GM23338 (cell line): ENCODE measurements at regions not wholly inside any gene's neighbourhood (a gene's known extent, or its start where the extent isn't known, plus 50 kb on each side); places are given as distances from the start of the nearest gene placed in this dataset.
"Not testable (repeated sequence)": the region's sequence is repeated elsewhere in the genome, so short reads cannot be mapped to it uniquely, and the experiment has no call there.

Source experiments
- ATAC-seq: fragments of 200-7000 bp; cut with Tn5 transposase; 3 replicates; pipeline ENCODE4 v1.9.1; 2020
- DNase-seq: peaks from one replicate; pipeline ENCODE4 v3.0.0-alpha.2; 2015; ENCODE audit warnings: low spot score
- H2AFZ ChIP-seq: fragments of 200-600 bp; sonication (generic); 2 replicates; pipeline ENCODE4 v1.8.0; 2016; ENCODE audit warnings: antibody characterized with exemption, mild to moderate bottlenecking, moderate library complexity
- H3F3A ChIP-seq: fragments of 200-600 bp; sonication (generic); replicated peaks from 2 replicates; pipeline ENCODE4 v1.8.0; 2017; ENCODE audit warnings: antibody characterized with exemption, mixed run types, low read depth
- H3K27ac ChIP-seq: fragments of 200-600 bp; sonication (generic); 2 replicates; pipeline ENCODE4 v1.6.1; 2016; ENCODE audit warnings: low read depth
- H3K27me3 ChIP-seq: fragments of 200-600 bp; sonication (generic); 2 replicates; pipeline ENCODE4 v1.8.0; 2016; ENCODE audit warnings: mild to moderate bottlenecking, mixed run types, moderate library complexity; ENCODE audit not compliant: insufficient read depth
- H3K36me3 ChIP-seq: fragments of 200-600 bp; sonication (generic); 2 replicates; pipeline ENCODE4 v1.8.0; 2016; ENCODE audit warnings: mild to moderate bottlenecking; ENCODE audit not compliant: insufficient read depth
- H3K4me1 ChIP-seq: fragments of 200-600 bp; sonication (generic); 2 replicates; pipeline ENCODE4 v1.8.0; 2016; ENCODE audit warnings: mild to moderate bottlenecking, moderate library complexity; ENCODE audit not compliant: insufficient read depth
- H3K4me2 ChIP-seq: fragments of 200-600 bp; sonication (generic); 2 replicates; pipeline ENCODE4 v1.7.1; 2017; ENCODE audit warnings: mixed run types
- H3K4me3 ChIP-seq: fragments of 200-600 bp; sonication (generic); 2 replicates; pipeline ENCODE4 v1.6.1; 2016; ENCODE audit warnings: mixed run types
- H3K79me2 ChIP-seq: fragments of 200-600 bp; sonication (generic); replicated peaks from 2 replicates; pipeline ENCODE4 v1.8.0; 2017; ENCODE audit warnings: mild to moderate bottlenecking; ENCODE audit not compliant: insufficient read depth
- H3K9me2 ChIP-seq: fragments of 200-600 bp; sonication (generic); 2 replicates; pipeline ENCODE4 v1.8.0; 2017; ENCODE audit not compliant: insufficient read depth
- H4K20me1 ChIP-seq: fragments of 200-600 bp; sonication (generic); replicated peaks from 2 replicates; pipeline ENCODE4 v1.8.0; 2017; ENCODE audit warnings: mild to moderate bottlenecking; ENCODE audit not compliant: insufficient read depth
- H3K27ac Mint-ChIP-seq: 2 replicates; pipeline ENCODE4 v1.8.0; 2020; ENCODE audit warnings: inconsistent platforms, mild to moderate bottlenecking, moderate library complexity, mixed read lengths
- H3K27me3 Mint-ChIP-seq: 3 replicates; pipeline ENCODE4 v1.8.0; 2022; ENCODE audit warnings: low read depth, mild to moderate bottlenecking, moderate library complexity, mixed read lengths, inconsistent platforms; ENCODE audit not compliant: insufficient read depth, poor library complexity
- H3K36me3 Mint-ChIP-seq: 3 replicates; pipeline ENCODE4 v1.8.0; 2021; ENCODE audit warnings: low read depth, mild to moderate bottlenecking, inconsistent platforms, moderate library complexity, mixed read lengths
- H3K4me1 Mint-ChIP-seq: 3 replicates; pipeline ENCODE4 v1.8.0; 2020; ENCODE audit warnings: mild to moderate bottlenecking, inconsistent platforms, mixed read lengths
- H3K4me3 Mint-ChIP-seq: 3 replicates; pipeline ENCODE4 v1.8.0; 2021; ENCODE audit warnings: moderate library complexity, mild to moderate bottlenecking, inconsistent platforms, mixed read lengths
- H3K9me3 Mint-ChIP-seq: 3 replicates; pipeline ENCODE4 v1.8.0; 2020; ENCODE audit warnings: moderate library complexity, mild to moderate bottlenecking, inconsistent platforms, mixed read lengths
- CREB1 ChIP-seq: fragments of 250-450 bp; sonication (Bioruptor Pico); IDR thresholded peaks from 2 replicates; pipeline ENCODE4 v1.5.0; 2020; ENCODE audit warnings: low read depth, mild to moderate bottlenecking, moderate library complexity
- ZNF462 ChIP-seq: fragments of 250-450 bp; sonication (Bioruptor Pico); IDR thresholded peaks from 2 replicates; pipeline ENCODE4 v1.5.0; 2020; ENCODE audit warnings: mild to moderate bottlenecking, moderate library complexity
- TF ChIP-seq, protein P1 (sequence below): IDR thresholded peaks from 2 replicates; pipeline ENCODE4 v1.6.1; 2016; ENCODE audit warnings: antibody characterized with exemption

DNA sequence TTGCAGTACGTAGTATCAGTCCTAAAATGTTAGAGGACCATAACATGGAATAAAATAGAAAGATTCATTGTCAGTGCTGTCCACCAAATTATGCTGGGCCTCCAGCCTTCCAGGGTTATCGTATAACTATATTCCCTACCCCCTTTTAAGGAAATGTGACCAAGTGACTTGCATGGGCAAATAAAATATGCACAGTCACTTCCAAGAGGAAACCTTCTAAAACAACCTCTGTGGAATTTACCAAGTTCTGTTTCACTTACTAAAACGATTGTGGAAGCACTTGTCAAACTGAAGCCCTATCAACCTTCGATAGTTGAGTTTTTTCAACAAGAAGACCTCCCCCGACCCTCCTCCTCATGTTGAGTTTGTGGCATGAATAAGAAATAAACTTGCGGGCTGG is 345.4 kb upstream of the C16orf82 start:
- H3K4me3 Mint-ChIP-seq: no peak overlapping the region
- H3K9me3 Mint-ChIP-seq: peaks cover 90% of the 10 kb centered on the region
- H3K4me1 ChIP-seq: no peaks in the 10 kb centered on the region
- ATAC-seq (no peak), DNase-seq (no peak)
- no peaks in the 10 kb centered on the region for H3K27me3 ChIP-seq
- H4K20me1 ChIP-seq: no peaks in the 10 kb centered on the region
- H2AFZ ChIP-seq: no peak overlapping the region
- no peak overlapping the region for H3K27ac Mint-ChIP-seq
- H3K4me1 Mint-ChIP-seq: no peaks in the 10 kb centered on the region
- no peak overlapping the region for H3K4me2 ChIP-seq
- TF ChIP-seq CREB1 (CRISPR knock-in tag) (no peak), ZNF462 (CRISPR knock-in tag) (no peak)
- TF ChIP-seq, protein P1, sequence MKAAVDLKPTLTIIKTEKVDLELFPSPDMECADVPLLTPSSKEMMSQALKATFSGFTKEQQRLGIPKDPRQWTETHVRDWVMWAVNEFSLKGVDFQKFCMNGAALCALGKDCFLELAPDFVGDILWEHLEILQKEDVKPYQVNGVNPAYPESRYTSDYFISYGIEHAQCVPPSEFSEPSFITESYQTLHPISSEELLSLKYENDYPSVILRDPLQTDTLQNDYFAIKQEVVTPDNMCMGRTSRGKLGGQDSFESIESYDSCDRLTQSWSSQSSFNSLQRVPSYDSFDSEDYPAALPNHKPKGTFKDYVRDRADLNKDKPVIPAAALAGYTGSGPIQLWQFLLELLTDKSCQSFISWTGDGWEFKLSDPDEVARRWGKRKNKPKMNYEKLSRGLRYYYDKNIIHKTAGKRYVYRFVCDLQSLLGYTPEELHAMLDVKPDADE: no peak
- peaks cover 6% of the 10 kb centered on the region for H3K27me3 Mint-ChIP-seq
- no peaks in the 10 kb centered on the region for H3K79me2 ChIP-seq
- H3F3A ChIP-seq: no peaks in the 10 kb centered on the region
- no peaks in the 10 kb centered on the region for H3K36me3 ChIP-seq
- peaks cover 3% of the 10 kb centered on the region; the same call in 1 of the 3 replicates for H3K36me3 Mint-ChIP-seq
- no peak overlapping the region for H3K4me3 ChIP-seq
- no peaks in the 10 kb centered on the region for H3K9me2 ChIP-seq
- no peak overlapping the region for H3K27ac ChIP-seq

- not testable (repeated sequence) for H3K36me3 Mint-ChIP-seq, H3K27ac ChIP-seq, H3K27me3 ChIP-seq, H3K4me1 ChIP-seq, ATAC-seq, H3K27ac Mint-ChIP-seq, H3K4me3 Mint-ChIP-seq, H3K4me2 ChIP-seq, DNase-seq, H3K4me1 Mint-ChIP-seq, H3K9me2 ChIP-seq, H3K79me2 ChIP-seq, H3F3A ChIP-seq, H2AFZ ChIP-seq, H3K36me3 ChIP-seq, H3K4me3 ChIP-seq, H3K27me3 Mint-ChIP-seq, H4K20me1 ChIP-seq
- H3K9me3 Mint-ChIP-seq: peaks cover 89% of the 10 kb centered on the region
These were observed 344.8 kb upstream of the C16orf82 start for GRCh38 chr16:26721957-26722356.
